ENCODE measurements at regions not wholly inside any gene's neighbourhood (a gene's known extent, or its start where the extent isn't known, plus 50 kb on each side); places are given as distances from the start of the nearest gene placed in this dataset.

- no peak overlapping the region for H3K4me3 ChIP-seq (ENCODE audit: control insufficient read depth in 1 of 2, extremely low read depth in 1 of 2, low read length in 1 of 2)
- H3K4me1 Mint-ChIP-seq, result no peaks in the 10 kb centered on the region
- ChIA-PET POLR2A (interaction anchor here in 1 of 2 donors (0.6 kb wide), 1 partner anchor 16 kb away, joined by 7 read pairs; no protein-coding TSS in a partner anchor), CTCF (no interaction called here)
- no peak overlapping the region for H3K27ac Mint-ChIP-seq
- WGBS (ENCODE audit: insufficient coverage), result 87% methylated on average over 3 of the region's 3 CpGs
- no peaks in the 10 kb centered on the region for H3K4me1 ChIP-seq (ENCODE audit: control insufficient read depth in 1 of 2, extremely low read depth in 1 of 2, insufficient read depth in 2 of 2, low read length in 2 of 2)
- no peaks in the 10 kb centered on the region for H3K27me3 ChIP-seq (replicated peaks in 1 of 2; ENCODE audit: control insufficient read depth in 2 of 2, extremely low read depth in 1 of 2, insufficient read depth in 2 of 2, low read length in 1 of 2)
- H3K27me3 Mint-ChIP-seq, result no peaks in the 10 kb centered on the region
- H3K9me3 ChIP-seq, result no peaks in the 10 kb centered on the region
- H3K36me3 Mint-ChIP-seq, result no peaks in the 10 kb centered on the region
- H3K4me3 Mint-ChIP-seq, result no peak overlapping the region
- ATAC-seq (replicated peaks in 1 of 4), result no peak
- H3K36me3 ChIP-seq (ENCODE audit: control insufficient read depth in 2 of 2, extremely low read depth in 1 of 2, insufficient read depth in 1 of 2, low read length in 1 of 2), result no peaks in the 10 kb centered on the region
- no peak overlapping the region for H3K27ac ChIP-seq (ENCODE audit: low read length)
- peaks cover 1 to 5% (median 2%) of the 10 kb centered on the region in 3 donors for H3K9me3 Mint-ChIP-seq
- no peak for DNase-seq
Measured at GRCh38 chr7:22907805-22908204, 85.2 kb upstream of the TOMM7 start.

- Mint-ChIP-seq H3K4me3 (no peak overlapping the region), H3K27me3 (peaks cover 0 to 10% of the 10 kb centered on the region in 2 donors), H3K9me3 (peaks cover 0 to 4% (median 3%) of the 10 kb centered on the region in 3 donors), H3K4me1 (no peaks in the 10 kb centered on the region), H3K27ac (no peak overlapping the region), H3K36me3 (no peaks in the 10 kb centered on the region)
- no peaks in the 10 kb centered on the region for H3K36me3 ChIP-seq (ENCODE audit: control insufficient read depth in 2 of 2, extremely low read depth in 1 of 2, insufficient read depth in 1 of 2, low read length in 1 of 2)
- no peaks in the 10 kb centered on the region for H3K4me1 ChIP-seq (ENCODE audit: control insufficient read depth in 1 of 2, extremely low read depth in 1 of 2, insufficient read depth in 2 of 2, low read length in 2 of 2)
- POLR2A ChIA-PET, result no interaction called here
- no CpG with 5 or more reads among the region's 2 CpGs for WGBS (ENCODE audit: insufficient coverage)
- H3K27ac ChIP-seq (ENCODE audit: low read length), result no peak overlapping the region
- no peaks in the 10 kb centered on the region for H3K9me3 ChIP-seq
- no peak overlapping the region for H3K4me3 ChIP-seq (ENCODE audit: control insufficient read depth in 1 of 2, extremely low read depth in 1 of 2, low read length in 1 of 2)
- peaks cover 0 to 6% of the 10 kb centered on the region in 2 experiments for H3K27me3 ChIP-seq (replicated peaks in 1 of 2; ENCODE audit: control insufficient read depth in 2 of 2, extremely low read depth in 1 of 2, insufficient read depth in 2 of 2, low read length in 1 of 2)
- DNase-seq, result no peak
- CTCF ChIA-PET, result interaction anchor here in 1 of 2 donors (0.7 kb wide), 1 partner anchor 378 kb away, joined by 4 read pairs; no protein-coding TSS in a partner anchor
- ATAC-seq (replicated peaks in 1 of 4), result no peak
Measured at GRCh38 chr7:22900784-22901183, 78.1 kb upstream of the TOMM7 start.

- no peaks in the 10 kb centered on the region for H3K36me3 Mint-ChIP-seq
- no peak for DNase-seq
- H3K9me3 Mint-ChIP-seq, result peaks cover 0 to 4% (median 3%) of the 10 kb centered on the region in 3 donors
- H3K27me3 Mint-ChIP-seq, result peaks cover 0 to 16% of the 10 kb centered on the region in 2 donors
- H3K27me3 ChIP-seq (replicated peaks in 1 of 2; ENCODE audit: control insufficient read depth in 2 of 2, extremely low read depth in 1 of 2, insufficient read depth in 2 of 2, low read length in 1 of 2), result peaks cover 0 to 7% of the 10 kb centered on the region in 2 experiments
- H3K9me3 ChIP-seq, result no peaks in the 10 kb centered on the region
- no peak overlapping the region for H3K4me3 Mint-ChIP-seq
- H3K36me3 ChIP-seq (ENCODE audit: control insufficient read depth in 2 of 2, extremely low read depth in 1 of 2, insufficient read depth in 1 of 2, low read length in 1 of 2), result no peaks in the 10 kb centered on the region
- ChIA-PET POLR2A (interaction anchor here in 1 of 2 donors (0.6 kb wide), 1 partner anchor 11 kb away, joined by 3 read pairs; no protein-coding TSS in a partner anchor), CTCF (no interaction called here)
- H3K27ac Mint-ChIP-seq, result no peak overlapping the region
- no peak for ATAC-seq (replicated peaks in 1 of 4)
- no peak overlapping the region for H3K27ac ChIP-seq (ENCODE audit: low read length)
- no peak overlapping the region for H3K4me3 ChIP-seq (ENCODE audit: control insufficient read depth in 1 of 2, extremely low read depth in 1 of 2, low read length in 1 of 2)
- no peaks in the 10 kb centered on the region for H3K4me1 Mint-ChIP-seq
- no peaks in the 10 kb centered on the region for H3K4me1 ChIP-seq (ENCODE audit: control insufficient read depth in 1 of 2, extremely low read depth in 1 of 2, insufficient read depth in 2 of 2, low read length in 2 of 2)
- WGBS (ENCODE audit: insufficient coverage), result no CpG with 5 or more reads among the region's 1 CpG
Measured at GRCh38 chr7:22900101-22900500, 77.5 kb upstream of the TOMM7 start.

- no peak overlapping the region for H3K4me3 ChIP-seq (ENCODE audit: control insufficient read depth in 1 of 2, extremely low read depth in 1 of 2, low read length in 1 of 2)
- peaks cover 0 to 17% of the 10 kb centered on the region in 2 experiments for H3K27me3 ChIP-seq (replicated peaks in 1 of 2; ENCODE audit: control insufficient read depth in 2 of 2, extremely low read depth in 1 of 2, insufficient read depth in 2 of 2, low read length in 1 of 2)
- no peaks in the 10 kb centered on the region for H3K4me1 ChIP-seq (ENCODE audit: control insufficient read depth in 1 of 2, extremely low read depth in 1 of 2, insufficient read depth in 2 of 2, low read length in 2 of 2)
- Mint-ChIP-seq H3K4me1 (no peaks in the 10 kb centered on the region), H3K36me3 (no peaks in the 10 kb centered on the region), H3K4me3 (no peak overlapping the region), H3K9me3 (no peaks in the 10 kb centered on the region), H3K27me3 (peaks cover 0 to 26% of the 10 kb centered on the region in 2 donors), H3K27ac (no peak overlapping the region)
- H3K9me3 ChIP-seq, result no peaks in the 10 kb centered on the region
- H3K27ac ChIP-seq (ENCODE audit: low read length), result no peak overlapping the region
- ChIA-PET POLR2A (interaction anchor here in 1 of 2 donors (0.6 kb wide), 1 partner anchor 251 kb away, joined by 4 read pairs; no protein-coding TSS in a partner anchor), CTCF (interaction anchor here in 1 of 2 donors (0.6 kb wide), 1 partner anchor 9 kb away, joined by 3 read pairs; no protein-coding TSS in a partner anchor)
- DNase-seq (no peak), ATAC-seq (replicated peaks in 1 of 4) (no peak)
- 71% methylated on average over 5 of the region's 5 CpGs for WGBS (ENCODE audit: insufficient coverage)
- H3K36me3 ChIP-seq (ENCODE audit: control insufficient read depth in 2 of 2, extremely low read depth in 1 of 2, insufficient read depth in 1 of 2, low read length in 1 of 2), result no peaks in the 10 kb centered on the region
Measured at GRCh38 chr7:22896917-22897316, 74.3 kb upstream of the TOMM7 start.

GRCh38 chr7:22895828-22896165 is 73.1 kb upstream of the TOMM7 start:
- ATAC-seq (replicated peaks in 1 of 4), result no peak
- Histone ChIP-seq H3K36me3 (ENCODE audit: control insufficient read depth in 2 of 2, extremely low read depth in 1 of 2, insufficient read depth in 1 of 2, low read length in 1 of 2) (no peaks in the 10 kb centered on the region), H3K27me3 (replicated peaks in 1 of 2; ENCODE audit: control insufficient read depth in 2 of 2, extremely low read depth in 1 of 2, insufficient read depth in 2 of 2, low read length in 1 of 2) (peaks cover 0 to 17% of the 10 kb centered on the region in 2 experiments), H3K9me3 (no peaks in the 10 kb centered on the region), H3K27ac (ENCODE audit: low read length) (no peak overlapping the region), H3K4me1 (ENCODE audit: control insufficient read depth in 1 of 2, extremely low read depth in 1 of 2, insufficient read depth in 2 of 2, low read length in 2 of 2) (no peaks in the 10 kb centered on the region), H3K4me3 (ENCODE audit: control insufficient read depth in 1 of 2, extremely low read depth in 1 of 2, low read length in 1 of 2) (no peak overlapping the region)
- ChIA-PET CTCF (no interaction called here), POLR2A (no interaction called here)
- Mint-ChIP-seq H3K4me1 (no peaks in the 10 kb centered on the region), H3K9me3 (no peaks in the 10 kb centered on the region), H3K27ac (no peak overlapping the region), H3K27me3 (peaks cover 0 to 26% of the 10 kb centered on the region in 2 donors), H3K36me3 (no peaks in the 10 kb centered on the region), H3K4me3 (no peak overlapping the region)
- DNase-seq, result no peak
- no CpG with 5 or more reads among the region's 2 CpGs for WGBS (ENCODE audit: insufficient coverage)

GRCh38 chr7:22895140-22895827 is 72.6 kb upstream of the TOMM7 start:
- H3K27ac Mint-ChIP-seq, result no peak overlapping the region
- Histone ChIP-seq H3K4me3 (ENCODE audit: control insufficient read depth in 1 of 2, extremely low read depth in 1 of 2, low read length in 1 of 2) (no peak overlapping the region), H3K36me3 (ENCODE audit: control insufficient read depth in 2 of 2, extremely low read depth in 1 of 2, insufficient read depth in 1 of 2, low read length in 1 of 2) (no peaks in the 10 kb centered on the region), H3K4me1 (ENCODE audit: control insufficient read depth in 1 of 2, extremely low read depth in 1 of 2, insufficient read depth in 2 of 2, low read length in 2 of 2) (no peaks in the 10 kb centered on the region), H3K27me3 (replicated peaks in 1 of 2; ENCODE audit: control insufficient read depth in 2 of 2, extremely low read depth in 1 of 2, insufficient read depth in 2 of 2, low read length in 1 of 2) (peaks cover 0 to 17% of the 10 kb centered on the region in 2 experiments), H3K27ac (ENCODE audit: low read length) (no peak overlapping the region), H3K9me3 (no peaks in the 10 kb centered on the region)
- no peak for DNase-seq
- H3K4me3 Mint-ChIP-seq, result no peak overlapping the region
- H3K36me3 Mint-ChIP-seq, result no peaks in the 10 kb centered on the region
- POLR2A ChIA-PET, result no interaction called here
- ATAC-seq (replicated peaks in 1 of 4), result no peak
- no peaks in the 10 kb centered on the region for H3K9me3 Mint-ChIP-seq
- H3K27me3 Mint-ChIP-seq, result peaks cover 0 to 26% of the 10 kb centered on the region in 2 donors
- 83% methylated on average over 1 of the region's 3 CpGs for WGBS (ENCODE audit: insufficient coverage)
- H3K4me1 Mint-ChIP-seq, result no peaks in the 10 kb centered on the region
- CTCF ChIA-PET, result no interaction called here

Measured in T-cell (primary cell).